Activated effector memory CD4-positive, alpha-beta T cell treated with anti-CD3 and anti-CD28 coated beads, Interleukin-2, amount 50 U/mL, for 16 hours (primary cell): ENCODE measurements at regions not wholly inside any gene's neighbourhood (a gene's known extent, or its start where the extent isn't known, plus 50 kb on each side); places are given as distances from the start of the nearest gene placed in this dataset.
"Not testable (repeated sequence)": the region's sequence is repeated elsewhere in the genome, so short reads cannot be mapped to it uniquely, and the experiment has no call there.

Source experiments
- DNase-seq: peaks from one replicate; pipeline ENCODE4 v3.0.0-alpha.2; 2020

GRCh38 chr13:21920802-21921201 is 249.9 kb downstream of the FGF9 start:
- not testable (repeated sequence) for DNase-seq

GRCh38 chr13:21924958-21925357 is 254.1 kb downstream of the FGF9 start:
- no peak for DNase-seq

DNA sequence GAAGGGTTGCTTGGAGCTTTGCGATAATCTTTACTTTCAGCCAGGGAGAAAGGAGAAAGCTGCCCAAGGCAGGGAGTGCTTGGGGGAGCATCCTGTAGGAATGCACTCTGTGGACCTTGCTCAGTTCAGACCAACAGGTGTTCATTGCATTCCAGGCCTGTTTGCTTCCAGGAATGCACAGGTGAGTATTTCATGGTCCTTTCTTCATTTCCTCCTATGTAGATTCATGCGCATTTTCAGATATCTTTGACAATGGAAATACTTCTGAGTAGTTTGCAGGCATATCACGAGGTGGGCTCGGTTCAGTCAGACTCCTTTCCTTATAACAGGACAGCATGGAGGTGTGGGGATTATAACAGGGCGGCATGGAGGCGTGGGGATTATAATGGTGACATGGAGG is 254.8 kb downstream of the FGF9 start:
- no peak for DNase-seq

DNA sequence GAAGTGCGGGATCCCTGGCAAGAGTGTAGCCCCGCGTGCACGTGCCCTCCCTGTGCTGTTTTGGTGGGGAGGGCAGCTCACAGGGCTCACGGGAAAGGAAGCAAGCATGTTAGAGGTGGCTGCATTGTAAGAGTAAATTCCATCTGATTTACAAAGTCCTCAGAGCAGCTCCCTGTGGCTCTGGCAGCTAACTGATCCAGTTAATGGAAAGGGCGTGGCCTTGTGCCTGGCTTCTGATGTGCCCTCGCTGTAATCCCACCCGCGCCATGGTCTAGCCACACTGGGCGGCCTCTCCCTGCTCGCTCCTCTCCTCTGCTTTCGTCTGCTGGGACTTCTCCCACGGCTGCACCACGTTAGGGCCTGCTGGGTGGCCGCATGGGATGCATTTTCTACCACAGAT is 258.5 kb downstream of the FGF9 start:
- no peak for DNase-seq

DNA sequence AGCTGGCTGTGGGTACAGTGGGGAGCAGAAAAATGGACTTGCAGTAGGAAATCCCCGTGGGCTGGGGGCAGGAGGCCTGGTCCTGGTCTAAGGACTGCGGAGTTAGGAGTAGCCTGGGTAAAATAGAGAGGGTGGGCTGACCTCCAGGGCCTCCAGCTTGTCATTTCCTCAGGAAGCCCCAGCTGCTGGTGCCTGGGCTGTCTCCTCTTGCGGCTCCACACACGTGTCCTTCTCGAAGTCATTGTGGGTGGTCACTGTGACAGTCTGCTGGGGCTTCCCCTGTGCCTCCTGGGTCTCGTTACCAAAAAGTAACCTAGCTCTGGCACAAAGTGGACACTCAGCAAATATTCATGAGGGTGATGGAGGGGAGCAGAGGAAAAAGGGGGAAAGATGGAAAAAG is 259.7 kb downstream of the FGF9 start:
- no peak for DNase-seq

GRCh38 chr13:21932578-21932977 is 261.7 kb downstream of the FGF9 start:
- DNase-seq, result no peak

GRCh38 chr13:21932996-21933395 is 262.1 kb downstream of the FGF9 start:
- no peak for DNase-seq

- no peak for DNase-seq
These were observed 263.4 kb downstream of the FGF9 start for GRCh38 chr13:21934284-21934683.

DNA sequence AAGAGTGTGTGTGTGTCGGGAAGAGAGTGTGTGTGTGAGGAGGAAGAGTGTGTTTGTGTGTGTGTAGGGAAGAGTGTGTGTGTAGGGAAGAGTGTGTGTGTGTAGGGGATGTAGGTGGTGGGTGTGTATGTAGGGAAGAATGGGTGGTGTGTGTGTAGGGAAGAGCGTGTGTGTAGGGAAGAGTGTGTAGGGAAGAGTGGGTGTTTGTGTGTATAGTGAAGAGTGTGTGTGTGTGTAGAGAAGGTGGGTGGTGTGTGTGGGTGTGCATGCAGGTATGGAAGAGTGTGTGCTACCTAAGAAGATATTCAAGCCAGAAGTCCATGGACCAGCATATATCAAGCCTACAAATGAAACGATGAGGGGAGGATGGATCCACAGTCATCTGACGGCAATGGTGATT is 265.8 kb downstream of the FGF9 start:
- DNase-seq, result no peak

DNA sequence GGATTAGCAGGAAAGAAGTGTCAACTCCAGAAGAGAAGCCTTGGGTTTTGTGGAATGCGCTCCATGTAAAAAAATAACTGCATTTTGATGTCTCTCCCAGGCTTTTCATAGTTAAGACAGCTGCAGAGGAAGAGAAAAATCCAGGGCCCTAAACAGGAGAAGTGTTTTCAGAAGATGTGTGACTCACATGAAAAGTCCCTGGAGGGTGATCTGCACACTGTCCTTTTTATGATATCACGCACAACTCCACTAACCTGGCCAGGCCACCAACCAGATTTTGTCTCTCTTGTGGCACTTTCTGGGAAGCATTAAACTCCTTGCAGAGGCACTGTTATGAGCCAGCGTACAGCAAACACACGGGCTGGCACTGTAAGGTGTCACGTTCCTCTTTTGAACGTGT is 267.3 kb downstream of the FGF9 start:
- DNase-seq, result no peak

GRCh38 chr13:21938636-21939035 is 267.8 kb downstream of the FGF9 start:
- no peak for DNase-seq

- DNase-seq, result no peak
These were observed 271.2 kb downstream of the FGF9 start for GRCh38 chr13:21942061-21942460.

DNA sequence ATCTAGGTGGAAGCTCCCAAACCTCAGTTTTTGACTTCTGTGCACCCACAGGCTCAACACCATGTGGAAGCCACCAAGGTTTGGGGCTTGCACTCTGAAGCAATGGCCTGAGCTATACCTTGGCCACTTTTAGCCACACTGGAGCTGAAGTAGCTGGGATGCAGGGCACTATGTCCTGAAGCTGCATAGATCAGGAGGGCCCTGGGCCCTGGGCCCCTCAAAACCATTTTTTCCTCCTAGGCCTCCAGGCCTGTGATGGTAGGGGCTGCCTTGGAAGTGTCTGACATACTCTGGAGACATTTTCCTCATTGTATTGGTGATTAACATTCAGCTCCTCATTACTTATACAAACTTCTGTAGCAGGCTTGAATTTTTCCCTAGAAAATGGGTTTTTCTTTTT is 273.7 kb downstream of the FGF9 start:
- no peak for DNase-seq

- DNase-seq, result no peak
These were observed 274.3 kb downstream of the FGF9 start for GRCh38 chr13:21945195-21945594.

GRCh38 chr13:21946964-21947363 is 276.1 kb downstream of the FGF9 start:
- no peak for DNase-seq

DNA sequence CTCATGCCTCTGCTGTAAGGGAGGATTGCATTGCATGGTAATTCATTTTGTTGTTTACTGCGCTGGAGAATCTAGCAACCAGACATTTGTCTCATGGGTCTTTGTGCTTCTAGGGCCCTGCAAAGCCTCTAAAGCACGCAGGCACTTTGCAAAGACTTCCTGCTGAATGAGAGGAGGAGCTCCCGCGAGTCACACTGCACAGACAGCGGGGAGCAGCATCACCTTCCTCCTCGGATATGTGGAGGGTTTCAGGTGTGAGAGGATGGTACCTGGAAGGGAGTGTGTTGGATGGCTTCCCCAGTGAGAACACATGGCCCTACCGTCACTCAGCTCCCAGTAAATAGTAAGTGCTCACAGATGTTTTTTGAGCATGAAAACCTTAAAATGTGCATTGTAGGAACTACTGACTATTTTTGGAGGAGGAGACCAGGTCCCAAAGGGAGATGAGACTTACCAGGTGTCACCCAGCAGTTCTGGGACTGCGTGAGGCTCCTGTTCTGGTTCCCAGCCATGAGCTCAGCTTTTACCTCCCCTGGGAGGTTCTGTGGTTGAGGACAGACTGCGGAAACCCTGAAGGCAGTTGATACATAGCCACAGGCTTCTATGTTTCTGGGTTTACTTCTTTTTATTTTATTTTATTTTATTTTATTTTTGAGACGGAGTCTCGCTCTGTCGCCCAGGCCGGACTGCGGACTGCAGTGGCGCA is 278.0 kb downstream of the FGF9 start:
- no peak for DNase-seq

- no peak for DNase-seq
These were observed 279.1 kb downstream of the FGF9 start for GRCh38 chr13:21949818-21950429.

- DNase-seq, result no peak
These were observed 285.8 kb downstream of the FGF9 start for GRCh38 chr13:21956666-21957065.

- no peak for DNase-seq
These were observed 287.0 kb downstream of the FGF9 start for GRCh38 chr13:21957833-21958232.

DNA sequence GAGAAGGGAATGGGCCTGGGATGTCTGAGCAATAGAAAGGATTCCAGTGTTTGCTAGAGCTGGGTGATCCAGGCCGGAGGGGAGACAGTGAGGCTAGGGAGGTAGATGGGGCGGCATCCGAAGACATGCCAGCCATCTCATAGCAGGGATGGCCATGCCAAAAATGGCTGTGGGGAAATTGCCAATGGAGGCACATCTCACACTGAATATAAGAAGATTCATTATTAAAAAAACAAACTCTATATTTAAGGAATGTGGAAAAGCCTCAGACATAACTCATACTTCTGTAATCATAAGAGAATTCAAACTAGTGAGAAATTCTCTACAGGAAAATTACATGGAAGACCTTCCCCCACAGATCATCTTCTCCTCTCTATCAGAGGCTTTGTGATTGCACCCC is 289.2 kb downstream of the FGF9 start:
- no peak for DNase-seq

DNA sequence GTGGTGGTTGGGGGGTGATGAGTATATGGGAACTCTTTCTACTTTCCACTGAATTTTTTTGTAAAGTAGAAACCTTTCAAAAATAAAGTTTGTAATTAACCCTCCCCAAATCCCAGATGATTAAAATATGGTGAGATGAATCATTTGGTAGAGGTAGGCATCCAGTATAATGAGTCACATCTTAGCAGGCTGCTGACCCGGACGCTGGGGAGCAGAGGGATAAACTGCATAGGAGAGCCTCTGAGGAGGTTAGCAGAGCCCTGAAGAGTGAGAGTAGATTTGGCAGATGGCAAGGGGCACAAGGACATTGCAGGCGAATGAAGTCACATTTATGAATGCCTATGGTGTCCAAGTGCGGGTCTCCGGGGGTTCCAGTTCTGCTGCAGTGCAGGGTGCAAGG is 293.8 kb downstream of the FGF9 start:
- DNase-seq, result no peak

DNA sequence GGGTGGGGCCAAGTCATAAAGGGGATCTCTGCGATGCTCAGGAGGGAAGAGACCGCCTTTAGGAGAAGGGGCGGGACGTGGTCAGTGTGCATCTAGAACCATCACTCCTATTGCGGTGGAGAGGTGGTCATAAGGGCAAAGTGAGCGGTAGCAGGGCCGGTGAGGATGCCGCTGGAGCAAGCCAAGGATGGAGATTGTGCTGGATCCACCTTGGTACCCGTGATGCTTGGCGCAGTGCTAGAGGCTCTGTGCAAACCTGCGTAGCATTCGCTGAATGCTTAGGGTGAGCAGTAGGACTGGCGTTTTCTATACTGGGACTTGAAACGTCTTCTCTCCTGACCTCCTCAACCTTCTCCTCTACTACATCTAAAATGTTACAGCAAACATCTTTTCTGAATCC is 294.2 kb downstream of the FGF9 start:
- DNase-seq, result no peak

DNA sequence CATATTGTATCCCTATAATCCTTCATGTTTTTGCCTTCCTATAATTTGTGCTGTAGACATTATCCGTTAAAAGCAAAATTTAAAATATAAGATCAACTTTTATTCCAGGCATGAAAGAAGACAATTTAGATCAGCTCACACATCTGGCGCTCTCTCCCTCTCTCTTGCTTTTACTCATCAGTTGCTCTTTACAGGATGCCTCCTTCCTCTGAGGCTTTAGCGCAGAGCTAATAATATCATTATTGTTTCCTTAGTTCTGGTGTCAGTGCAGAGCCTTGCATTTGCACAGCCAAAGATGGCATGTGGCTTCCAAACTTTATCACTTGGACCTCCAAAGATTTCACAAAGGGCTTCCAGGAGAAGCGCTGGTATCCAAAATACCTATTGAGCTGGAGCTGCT is 295.1 kb downstream of the FGF9 start:
- no peak for DNase-seq

DNA sequence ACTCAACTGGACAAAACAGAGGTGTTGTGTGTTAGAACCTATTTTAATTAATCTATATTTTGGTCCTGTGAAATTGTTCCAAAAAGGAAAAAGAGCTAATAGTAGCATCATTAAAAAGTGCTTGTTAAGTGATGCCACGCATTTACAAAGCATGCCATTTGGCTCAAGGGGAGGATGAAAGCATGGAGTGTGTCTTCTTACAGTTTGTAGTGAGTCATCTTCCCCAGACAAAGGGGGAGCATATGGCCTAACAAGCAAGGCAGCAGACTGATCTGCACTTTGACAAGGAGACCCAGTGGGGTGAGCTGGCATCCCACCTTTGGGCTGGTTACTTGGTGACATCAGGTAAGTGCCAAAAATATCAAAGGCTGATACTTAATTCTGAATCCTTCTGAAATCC is 297.0 kb downstream of the FGF9 start:
- DNase-seq, result no peak

DNA sequence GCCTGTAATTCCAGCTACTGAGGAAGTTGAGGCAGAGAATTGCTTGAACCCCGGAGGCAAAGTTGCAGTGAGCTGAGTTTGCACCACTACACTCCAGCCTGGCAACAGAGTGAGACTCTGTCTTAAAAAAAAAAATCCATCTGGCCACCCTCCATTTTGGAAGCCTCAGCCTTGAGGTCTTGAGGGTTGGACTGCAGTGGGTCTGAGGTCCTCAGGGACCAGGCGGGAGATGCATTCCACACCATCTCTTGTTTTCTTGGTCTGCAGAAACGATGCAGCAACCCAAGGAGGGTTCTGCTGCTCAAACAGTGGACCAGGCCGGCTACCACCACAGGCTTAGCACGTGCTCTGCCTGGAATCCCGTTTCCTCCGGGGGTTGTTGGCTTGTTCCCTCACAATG is 299.3 kb downstream of the FGF9 start:
- no peak for DNase-seq
